Nephron progenitor cell (in vitro differentiated cells): ENCODE measurements at regions not wholly inside any gene's neighbourhood (a gene's known extent, or its start where the extent isn't known, plus 50 kb on each side); places are given as distances from the start of the nearest gene placed in this dataset.

Source experiments
- DNase-seq: peaks from one replicate; pipeline ENCODE4 v3.0.0; 2021
- H3K27ac Mint-ChIP-seq: 2 replicates; pipeline ENCODE4 v1.8.0; 2021; ENCODE audit warnings: mild to moderate bottlenecking, moderate library complexity, mixed read lengths
- H3K27me3 Mint-ChIP-seq: 2 replicates; pipeline ENCODE4 v1.8.0; 2021; ENCODE audit warnings: mild to moderate bottlenecking, low read depth, mixed read lengths; ENCODE audit not compliant: poor library complexity
- H3K36me3 Mint-ChIP-seq: 2 replicates; pipeline ENCODE4 v1.8.0; 2021; ENCODE audit warnings: low read depth, mixed read lengths
- H3K4me1 Mint-ChIP-seq: 2 replicates; pipeline ENCODE4 v1.8.0; 2021; ENCODE audit warnings: mixed read lengths
- H3K4me3 Mint-ChIP-seq: 2 replicates; pipeline ENCODE4 v1.8.0; 2021; ENCODE audit warnings: mild to moderate bottlenecking, moderate library complexity, mixed read lengths
- H3K9me3 Mint-ChIP-seq: 2 replicates; pipeline ENCODE4 v1.8.0; 2021; ENCODE audit warnings: mild to moderate bottlenecking, moderate library complexity, mixed read lengths
- CTCF ChIP-seq: fragments of 200-600 bp; sonication (generic); IDR thresholded peaks from 2 replicates; pipeline ENCODE4 v1.5.0; 2021; ENCODE audit warnings: antibody characterized with exemption

DNA sequence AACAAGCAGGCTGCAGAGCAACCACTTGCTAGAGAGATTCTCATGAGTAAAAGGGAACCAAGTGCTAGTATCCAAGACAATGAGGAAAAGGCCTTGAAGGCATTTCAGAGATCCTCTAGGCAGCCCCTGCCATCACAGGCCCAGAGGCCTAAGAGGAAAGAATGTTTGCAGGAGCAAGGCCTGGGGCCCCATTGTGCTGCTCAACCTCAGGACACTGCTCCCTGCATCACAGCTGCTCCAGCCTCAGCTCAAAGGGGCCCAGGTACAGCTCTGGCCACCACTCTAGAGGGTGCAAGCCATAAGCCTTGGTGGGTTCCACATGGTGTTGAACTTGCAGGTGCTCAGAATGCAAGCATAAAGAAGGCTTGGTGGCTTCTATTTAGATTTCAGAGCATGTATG lies 243.0 kb upstream of the RPL38 start:
- H3K27me3 Mint-ChIP-seq, result peaks cover 19% of the 10 kb centered on the region
- no peaks in the 10 kb centered on the region for H3K4me1 Mint-ChIP-seq
- H3K4me3 Mint-ChIP-seq, result no peak overlapping the region
- peaks cover 6% of the 10 kb centered on the region for H3K36me3 Mint-ChIP-seq
- H3K27ac Mint-ChIP-seq, result no peak overlapping the region
- no peak for DNase-seq
- TF ChIP-seq CTCF, result no peak
- H3K9me3 Mint-ChIP-seq, result peaks cover 29% of the 10 kb centered on the region

- peaks cover 35% of the 10 kb centered on the region for H3K27me3 Mint-ChIP-seq
- no peak overlapping the region for H3K4me3 Mint-ChIP-seq
- H3K9me3 Mint-ChIP-seq, result peaks cover 35% of the 10 kb centered on the region
- DNase-seq, result no peak
- H3K4me1 Mint-ChIP-seq, result no peaks in the 10 kb centered on the region
- H3K27ac Mint-ChIP-seq, result no peak overlapping the region
- TF ChIP-seq CTCF, result no peak
- H3K36me3 Mint-ChIP-seq, result peaks cover 6% of the 10 kb centered on the region
Measured at GRCh38 chr17:73962308-73962707, 241.2 kb upstream of the RPL38 start.

GRCh38 chr17:73968680-73969079 lies 234.8 kb upstream of the RPL38 start:
- Mint-ChIP-seq H3K4me1 (peaks cover 36% of the 10 kb centered on the region), H3K4me3 (no peak overlapping the region), H3K36me3 (no peaks in the 10 kb centered on the region), H3K9me3 (peaks cover 18% of the 10 kb centered on the region), H3K27me3 (peaks cover 55% of the 10 kb centered on the region), H3K27ac (no peak overlapping the region)
- DNase-seq, result no peak
- TF ChIP-seq CTCF, result no peak

DNA sequence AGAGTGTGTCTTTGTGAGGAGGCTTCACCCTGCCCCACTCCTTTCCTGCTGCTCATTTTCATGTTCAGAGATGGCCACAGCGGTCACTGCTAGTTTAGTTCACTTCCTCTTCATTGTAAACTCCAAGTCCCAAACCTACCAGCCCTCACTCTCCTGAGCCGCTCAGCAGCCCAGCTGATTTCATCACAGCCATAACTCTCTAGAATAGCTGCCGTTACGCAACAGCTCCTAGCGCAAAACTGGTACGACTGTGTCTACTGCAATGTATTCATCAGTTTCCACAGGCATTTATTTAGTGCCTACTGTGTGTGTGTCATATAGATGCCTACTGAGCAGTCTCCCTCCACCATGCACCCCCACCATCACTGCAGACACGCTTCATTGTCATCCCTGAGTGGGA lies 233.5 kb upstream of the RPL38 start:
- TF ChIP-seq CTCF, result no peak
- Mint-ChIP-seq H3K4me3 (no peak overlapping the region), H3K36me3 (no peaks in the 10 kb centered on the region), H3K27me3 (peaks cover 51% of the 10 kb centered on the region), H3K27ac (no peak overlapping the region), H3K9me3 (peaks cover 11% of the 10 kb centered on the region), H3K4me1 (peaks cover 36% of the 10 kb centered on the region)
- DNase-seq, result no peak

DNA sequence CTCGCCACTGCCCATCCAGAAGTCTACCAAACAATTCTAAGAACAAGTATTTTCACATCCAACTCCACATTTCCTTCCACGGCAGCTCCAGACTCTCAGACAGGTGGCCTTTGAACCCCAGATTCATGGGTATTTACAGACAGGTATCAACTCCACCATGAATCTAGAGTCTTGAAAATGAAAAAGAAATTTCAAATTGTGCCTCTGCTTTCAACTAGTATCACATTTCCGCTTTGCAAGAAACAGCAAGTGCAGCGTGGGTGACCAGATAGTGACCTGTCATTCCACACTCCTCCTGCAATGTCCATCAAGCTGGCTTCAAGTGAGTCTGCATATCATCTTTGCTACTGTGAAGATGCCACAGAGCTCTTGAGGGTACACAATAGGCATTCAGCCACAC lies 232.4 kb upstream of the RPL38 start:
- DNase-seq, result no peak
- H3K27ac Mint-ChIP-seq, result no peak overlapping the region
- peak overlapping the region; percentile 24 for H3K4me3 Mint-ChIP-seq
- no peaks in the 10 kb centered on the region for H3K9me3 Mint-ChIP-seq
- H3K4me1 Mint-ChIP-seq, result peaks cover 41% of the 10 kb centered on the region
- no peak for TF ChIP-seq CTCF
- peaks cover 45% of the 10 kb centered on the region for H3K27me3 Mint-ChIP-seq
- no peaks in the 10 kb centered on the region for H3K36me3 Mint-ChIP-seq

GRCh38 chr17:73972056-73972455 lies 231.4 kb upstream of the RPL38 start:
- Mint-ChIP-seq H3K9me3 (no peaks in the 10 kb centered on the region), H3K36me3 (no peaks in the 10 kb centered on the region), H3K4me1 (peaks cover 50% of the 10 kb centered on the region), H3K27me3 (peaks cover 38% of the 10 kb centered on the region), H3K27ac (no peak overlapping the region), H3K4me3 (no peak overlapping the region)
- TF ChIP-seq CTCF, result no peak
- no peak for DNase-seq
